Astrocyte of the hippocampus (primary cell): ENCODE measurements at regions not wholly inside any gene's neighbourhood (a gene's known extent, or its start where the extent isn't known, plus 50 kb on each side); places are given as distances from the start of the nearest gene placed in this dataset.
"Not testable (repeated sequence)": the region's sequence is repeated elsewhere in the genome, so short reads cannot be mapped to it uniquely, and the experiment has no call there.

Source experiments
- DNase-seq: peaks from one replicate; pipeline ENCODE4 v3.0.0; 2011; ENCODE audit warnings: low read depth, low spot score

DNA sequence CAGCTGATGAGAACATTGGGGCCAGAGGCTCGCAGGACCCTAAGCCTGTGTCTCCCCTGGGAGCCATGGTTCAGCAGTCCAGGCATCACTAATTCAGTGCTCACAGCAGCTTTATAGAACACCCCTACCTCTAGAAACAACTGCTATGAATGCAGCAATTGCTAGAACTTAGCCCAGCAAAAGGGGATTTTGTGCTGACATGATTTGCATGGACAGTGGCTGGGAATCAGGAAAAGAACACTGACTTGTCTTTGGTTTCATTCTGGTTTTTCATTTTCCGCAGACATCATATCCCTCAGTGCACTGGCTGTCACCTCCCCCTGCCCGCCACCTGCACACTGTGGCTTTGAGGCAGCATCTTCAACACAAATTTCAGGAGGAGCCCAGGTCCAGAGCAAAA is 3964.9 kb upstream of the TPTE start:
- DNase-seq: not testable (repeated sequence)

DNA sequence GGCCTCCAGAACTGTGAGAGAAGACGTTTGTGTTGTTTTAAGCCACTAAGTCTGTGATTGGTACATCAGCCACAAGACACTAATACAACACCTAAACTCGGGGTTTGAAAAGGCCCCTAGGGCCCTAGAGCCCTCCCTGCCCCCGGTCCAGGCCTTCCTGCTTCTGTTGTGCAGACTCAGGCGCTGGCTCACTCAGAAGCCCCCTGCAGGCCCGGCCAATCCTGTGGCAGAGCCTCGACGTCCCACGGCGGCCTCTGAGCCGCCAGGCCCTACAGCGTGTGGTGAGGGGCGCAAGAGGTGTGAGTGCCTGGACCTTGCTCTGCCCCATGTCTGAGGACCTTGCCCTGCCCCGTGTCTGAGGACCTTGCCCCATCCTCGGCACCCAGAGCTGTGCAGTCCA is 3964.0 kb upstream of the TPTE start:
- DNase-seq: not testable (repeated sequence)

DNA sequence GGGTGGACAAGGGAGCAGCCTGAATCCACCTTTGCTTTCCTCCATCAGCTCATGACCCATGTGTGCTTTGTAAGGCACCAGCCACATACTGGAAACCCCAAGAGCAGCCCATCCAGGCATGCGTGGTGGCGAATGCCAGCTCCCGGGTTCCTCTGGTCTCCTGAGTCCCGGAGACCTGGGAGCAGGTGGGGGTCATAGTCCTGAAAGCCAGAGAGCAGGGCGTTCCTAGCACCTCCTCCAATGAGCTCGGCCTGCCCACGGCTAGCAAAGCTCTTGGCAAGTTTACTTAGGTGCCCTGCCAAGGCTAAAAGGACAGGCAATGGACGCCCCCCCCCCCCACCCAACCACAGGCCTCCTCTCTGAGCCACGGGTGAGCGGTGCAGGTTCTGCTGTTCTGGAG is 3960.2 kb upstream of the TPTE start:
- DNase-seq: not testable (repeated sequence)

DNA sequence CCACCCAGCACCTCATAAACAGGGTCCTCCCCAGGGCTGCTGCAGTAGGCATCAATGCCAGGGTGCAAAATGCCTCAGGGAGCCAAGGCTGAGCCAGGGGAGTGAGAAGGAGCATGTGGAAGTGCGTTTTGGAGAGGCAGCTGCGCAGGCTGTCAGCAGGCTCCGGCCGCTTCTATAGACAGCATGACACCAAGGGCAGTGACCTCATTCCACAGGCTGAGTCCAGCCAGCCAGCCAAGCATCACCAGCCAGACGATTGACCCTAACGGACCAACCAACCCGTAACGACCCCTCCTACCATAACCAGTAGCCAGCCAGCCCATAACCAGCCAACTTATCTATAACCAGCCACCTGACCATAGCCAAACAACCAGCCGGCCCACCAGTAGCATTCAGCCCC is 3959.8 kb upstream of the TPTE start:
- not testable (repeated sequence) for DNase-seq

DNA sequence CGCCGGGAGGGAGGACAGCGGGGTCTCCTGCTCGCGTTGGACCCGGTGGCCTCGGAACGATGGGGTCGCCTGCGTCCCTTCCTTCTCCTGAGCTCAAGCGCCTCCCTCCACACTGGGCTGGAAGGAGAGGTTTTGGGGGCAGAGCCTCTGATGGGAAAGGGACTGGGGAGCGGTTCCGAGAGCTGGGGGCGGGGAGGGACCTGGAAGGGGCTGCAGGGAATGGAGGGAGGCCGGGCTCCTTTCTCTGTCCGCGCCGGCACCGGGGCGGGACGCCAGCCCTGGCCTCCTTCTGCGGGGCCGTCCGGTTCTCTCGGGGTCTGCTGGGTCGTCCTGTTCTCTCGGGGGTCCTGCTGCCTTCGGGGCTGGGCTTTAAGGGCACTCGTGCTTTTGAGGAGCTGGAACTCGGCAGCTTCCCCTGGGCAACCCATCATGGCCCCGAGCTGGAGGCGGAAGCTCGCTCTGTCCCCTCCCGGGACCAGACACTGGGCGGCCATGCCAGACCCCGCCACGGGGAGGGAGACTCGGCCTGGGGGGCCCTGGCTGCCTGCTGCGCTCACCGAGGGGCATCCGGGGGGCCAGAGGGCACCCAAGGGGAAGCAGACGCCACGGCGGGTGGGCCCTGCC is 3956.7 kb upstream of the TPTE start:
- DNase-seq: not testable (repeated sequence)

DNA sequence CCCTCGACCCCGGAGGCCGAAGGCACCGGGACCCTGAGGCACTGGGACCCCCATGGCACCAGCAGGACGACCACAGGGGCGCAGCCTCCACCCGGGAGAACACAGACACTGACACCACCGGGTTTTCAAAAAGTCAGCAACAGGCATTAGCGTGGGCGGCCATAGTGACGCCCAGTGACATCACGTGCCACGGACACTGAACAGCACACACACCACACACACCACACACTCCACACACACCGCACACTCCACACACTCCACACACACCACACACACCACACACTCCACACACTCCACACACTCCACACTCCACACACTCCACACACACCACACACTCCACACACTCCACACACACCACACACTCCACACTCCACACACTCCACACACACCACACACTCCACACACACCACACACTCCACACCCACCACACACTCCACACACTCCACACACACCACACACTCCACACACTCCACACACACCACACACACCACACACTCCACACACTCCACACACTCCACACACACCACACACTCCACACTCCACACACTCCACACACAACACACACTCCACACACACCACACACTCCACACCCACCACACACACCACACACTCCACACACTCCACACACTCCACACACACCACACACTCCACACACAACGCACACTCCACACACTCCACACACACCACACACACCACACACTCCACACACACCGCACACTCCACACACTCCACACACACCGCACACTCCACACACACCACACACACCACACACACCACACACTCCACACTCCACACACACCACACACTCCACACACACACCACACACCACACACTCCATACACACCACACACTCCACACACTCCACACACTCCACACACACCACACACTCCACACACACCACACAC is 3955.9 kb upstream of the TPTE start:
- peak; percentile 3 for DNase-seq

DNA sequence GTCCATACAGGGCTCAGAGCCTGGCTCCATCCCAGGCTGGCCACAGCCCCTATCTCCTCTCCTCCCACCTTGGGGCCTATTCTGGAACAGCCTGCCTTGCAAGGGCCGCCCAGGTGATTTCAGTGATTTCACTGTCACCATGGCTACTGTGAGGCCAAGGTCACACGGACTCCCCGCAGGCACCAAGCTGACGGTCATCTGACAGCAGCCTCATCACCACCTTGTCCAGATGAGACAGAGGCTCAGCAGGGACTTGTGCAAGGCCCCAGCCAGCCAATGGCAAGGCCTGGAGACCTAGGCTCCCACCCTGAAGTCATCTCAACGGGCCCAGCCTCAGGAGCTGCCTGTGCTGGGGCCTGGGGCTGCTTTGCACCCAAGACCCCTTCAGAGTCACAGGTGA is 3953.8 kb upstream of the TPTE start:
- not testable (repeated sequence) for DNase-seq

DNA sequence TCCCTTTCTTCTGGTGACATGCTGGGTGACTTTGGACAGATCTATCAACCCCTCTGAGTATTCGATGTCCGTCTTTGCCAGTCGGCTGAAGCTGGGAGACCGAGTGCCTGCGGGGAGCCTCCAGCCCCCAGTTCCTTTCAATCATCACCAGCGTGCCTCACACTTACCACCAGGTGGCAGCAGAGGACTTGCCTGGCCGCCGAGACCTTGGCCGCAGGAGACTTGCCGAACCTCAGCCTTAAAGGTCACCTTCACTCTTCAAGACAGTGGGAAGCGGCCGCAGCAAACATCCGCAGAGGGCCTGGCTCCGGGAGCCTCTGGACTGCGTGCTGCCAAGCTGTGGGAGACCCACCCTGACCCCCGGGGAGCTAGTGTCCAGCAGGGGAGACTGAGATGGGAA is 3952.2 kb upstream of the TPTE start:
- not testable (repeated sequence) for DNase-seq

DNA sequence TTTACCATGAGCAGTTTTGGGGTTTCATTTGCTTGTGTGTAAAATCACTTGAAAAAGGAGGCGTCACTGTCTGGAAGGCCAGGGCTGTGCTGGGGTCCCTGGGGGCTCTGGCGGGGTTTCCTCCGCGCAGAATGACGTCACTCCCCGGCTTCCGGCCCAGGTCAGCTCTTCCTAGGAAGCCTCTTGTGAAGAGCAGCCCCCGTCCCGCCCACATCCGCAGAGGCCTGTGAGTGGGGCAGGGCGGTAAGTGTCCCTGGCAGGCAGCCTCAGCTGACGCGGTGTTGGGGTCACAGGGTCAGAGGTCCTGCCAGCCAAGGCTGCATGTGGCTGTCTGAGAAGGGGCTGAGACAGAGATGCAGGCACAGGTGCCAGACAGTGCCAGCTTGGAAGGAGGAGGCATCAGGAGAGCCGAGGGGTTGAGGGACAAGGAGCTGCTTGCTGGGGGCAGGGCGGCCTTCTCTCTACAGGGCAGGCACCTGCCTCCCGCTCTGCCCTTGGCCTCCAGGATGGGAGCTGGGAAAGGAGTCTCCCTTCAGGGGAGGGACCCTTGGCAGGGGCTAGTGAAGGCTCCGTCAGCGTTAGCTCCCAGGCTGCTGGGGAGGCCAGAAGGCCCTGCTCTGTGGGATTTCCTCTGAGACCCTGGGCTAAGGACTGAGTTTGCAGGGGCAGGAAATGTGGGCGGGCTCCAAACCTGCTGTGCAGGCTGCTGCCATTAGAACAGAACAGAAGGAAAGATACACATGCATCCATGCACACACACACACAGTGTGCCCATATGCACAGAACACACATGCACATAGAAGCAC is 3951.6 kb upstream of the TPTE start:
- DNase-seq: not testable (repeated sequence)

DNA sequence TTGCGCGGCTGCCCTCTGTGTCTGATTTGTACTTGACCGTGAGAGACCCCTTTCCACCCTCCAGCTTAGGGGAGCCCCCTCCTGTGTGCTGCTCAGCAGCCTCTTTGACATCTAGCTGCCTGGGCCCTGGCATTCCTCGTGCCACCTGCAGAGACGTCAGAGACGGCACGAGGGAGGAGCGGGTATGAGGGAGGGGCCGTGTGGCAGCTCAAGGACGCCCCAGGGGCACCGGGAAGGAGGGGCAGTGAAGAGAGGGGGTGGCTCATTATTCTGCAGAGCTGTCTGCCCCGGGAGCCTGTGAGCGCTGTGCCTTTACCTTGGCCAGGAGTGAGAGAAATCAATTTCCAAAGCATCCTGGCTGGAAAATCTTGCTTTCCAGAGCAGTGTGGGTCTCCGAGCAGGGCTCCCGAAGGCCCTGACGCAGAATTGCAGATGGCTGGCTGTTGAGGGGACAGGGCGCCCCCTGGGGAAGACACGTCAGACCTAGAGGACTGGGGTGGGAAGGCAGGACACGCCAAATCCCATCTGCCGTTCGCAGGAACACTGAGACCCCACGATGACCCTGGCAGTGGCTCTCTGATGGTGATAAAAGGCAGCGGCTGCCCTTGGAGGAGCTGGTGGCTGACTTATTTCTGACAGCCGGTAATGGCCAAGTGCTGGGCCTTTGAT is 3950.5 kb upstream of the TPTE start:
- not testable (repeated sequence) for DNase-seq

DNA sequence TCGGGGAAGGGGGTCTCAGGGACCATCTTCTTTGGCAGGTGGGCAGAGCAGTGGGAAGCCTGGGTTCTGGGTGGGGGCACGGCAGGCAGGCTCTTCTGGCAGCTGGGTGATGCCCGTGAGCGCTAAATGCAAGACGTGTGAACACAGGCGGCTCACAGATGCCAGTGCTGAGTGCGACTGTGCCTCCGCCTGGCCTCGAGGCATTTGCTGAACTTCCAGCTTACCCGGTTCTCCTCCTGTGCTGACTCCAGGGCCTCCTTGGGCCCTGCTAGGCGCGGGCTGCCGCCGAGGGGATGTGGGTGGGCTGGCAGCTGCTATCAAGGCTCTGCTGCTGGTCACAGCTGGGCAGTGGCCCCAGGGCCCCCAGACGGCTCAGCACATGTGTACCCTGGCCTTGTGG is 3947.8 kb upstream of the TPTE start:
- not testable (repeated sequence) for DNase-seq

DNA sequence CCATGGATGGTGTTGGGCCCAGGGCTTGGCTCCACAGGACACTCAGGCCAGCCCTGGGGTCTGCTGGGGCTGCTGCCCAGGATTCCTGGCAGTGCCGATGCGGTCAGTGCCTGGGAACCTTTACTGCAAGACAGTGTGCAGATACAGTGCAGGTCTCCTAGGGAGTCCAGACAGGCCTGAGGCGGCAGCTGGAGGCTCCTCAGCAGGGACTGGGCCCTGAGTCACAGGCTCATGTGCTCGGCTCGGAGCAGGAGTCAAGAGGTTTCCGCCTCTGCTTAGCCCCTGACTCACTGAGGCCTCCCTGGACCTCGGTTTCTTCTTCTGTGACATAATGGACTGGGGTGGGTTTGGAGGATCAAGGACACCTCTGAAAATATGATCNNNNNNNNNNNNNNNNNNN is 3941.6 kb upstream of the TPTE start:
- not testable (repeated sequence) for DNase-seq
